ENCODE measurements at regions not wholly inside any gene's neighbourhood (a gene's known extent, or its start where the extent isn't known, plus 50 kb on each side); places are given as distances from the start of the nearest gene placed in this dataset.
A peak's percentile ranks its signal among the peaks of the same experiment; 100 is the strongest.

DNA sequence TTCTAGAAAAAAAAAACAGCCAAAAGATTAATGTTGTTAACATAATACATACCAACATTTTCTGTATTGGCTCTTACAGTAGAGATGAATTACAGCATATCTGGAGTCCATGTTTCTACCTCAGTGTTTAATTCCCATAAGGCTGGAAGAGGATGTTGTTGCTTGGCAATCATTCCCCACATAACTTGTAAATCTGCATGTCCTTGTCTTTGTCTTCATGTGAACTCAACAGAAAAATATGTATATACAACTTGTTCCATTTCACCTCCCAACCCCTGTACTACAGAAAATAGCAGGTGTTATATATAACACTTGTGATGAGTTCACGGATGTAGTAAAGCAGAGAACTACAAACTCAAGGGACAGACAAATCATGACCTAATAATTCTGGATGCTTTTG, 160.9 kb upstream of the SEMA3C start:
- Histone ChIP-seq H3K27ac (ENCODE audit: insufficient read depth, low read length) (no peak overlapping the region), H3K27me3 (ENCODE audit: control insufficient read depth, insufficient read depth, low read length) (no peaks in the 10 kb centered on the region), H3K9me3 (ENCODE audit: control insufficient read depth, insufficient read depth, low read depth, low read length) (no peaks in the 10 kb centered on the region), H3K4me3 (replicated peaks in 1 of 4; ENCODE audit: control extremely low read depth in 1 of 4, insufficient read depth in 1 of 4, low read depth in 3 of 4, low read length in 4 of 4) (no peak overlapping the region), H4K20me1 (ENCODE audit: control insufficient read depth, extremely low read depth, insufficient read depth, low read length) (no peaks in the 10 kb centered on the region), H3K9ac (ENCODE audit: insufficient read depth, low read length) (no peak overlapping the region), H3K36me3 (ENCODE audit: control insufficient read depth, insufficient read depth, low read length) (no peaks in the 10 kb centered on the region), H3K4me1 (ENCODE audit: control insufficient read depth, extremely low read depth, insufficient read depth, low read length) (no peaks in the 10 kb centered on the region), H2AFZ (ENCODE audit: low read length) (no peak overlapping the region), H3K4me2 (ENCODE audit: extremely low read depth, insufficient read depth, low read length) (no peak overlapping the region), H3K79me2 (ENCODE audit: control insufficient read depth, insufficient read depth, low read length) (no peaks in the 10 kb centered on the region)
- DNase-seq (ENCODE audit: low read depth in 2 of 2): peak in 1 of 2 donors; percentile 25
- TF ChIP-seq EZH2 (IDR thresholded peaks at IDR 0.05; ENCODE audit: low read length, missing control alignments): no peak
- no peak for TF ChIP-seq CTCF (conservative IDR thresholded peaks at IDR 0.05 in 1 of 2, IDR thresholded peaks at IDR 0.05 in 1 of 2; ENCODE audit: low read depth in 1 of 2, low read length in 2 of 2)

- Histone ChIP-seq H2AFZ (ENCODE audit: low read length) (no peak overlapping the region), H3K4me2 (ENCODE audit: extremely low read depth, insufficient read depth, low read length) (no peak overlapping the region), H3K9ac (ENCODE audit: insufficient read depth, low read length) (no peak overlapping the region), H3K4me1 (ENCODE audit: control insufficient read depth, extremely low read depth, insufficient read depth, low read length) (no peaks in the 10 kb centered on the region), H4K20me1 (ENCODE audit: control insufficient read depth, extremely low read depth, insufficient read depth, low read length) (no peaks in the 10 kb centered on the region), H3K4me3 (replicated peaks in 1 of 4; ENCODE audit: control extremely low read depth in 1 of 4, insufficient read depth in 1 of 4, low read depth in 3 of 4, low read length in 4 of 4) (no peak overlapping the region), H3K79me2 (ENCODE audit: control insufficient read depth, insufficient read depth, low read length) (no peaks in the 10 kb centered on the region), H3K36me3 (ENCODE audit: control insufficient read depth, insufficient read depth, low read length) (no peaks in the 10 kb centered on the region), H3K27ac (ENCODE audit: insufficient read depth, low read length) (no peak overlapping the region), H3K27me3 (ENCODE audit: control insufficient read depth, insufficient read depth, low read length) (no peaks in the 10 kb centered on the region), H3K9me3 (ENCODE audit: control insufficient read depth, insufficient read depth, low read depth, low read length) (no peaks in the 10 kb centered on the region)
- peak in 1 of 2 donors; percentile 81 for DNase-seq (ENCODE audit: low read depth in 2 of 2)
- TF ChIP-seq EZH2 (IDR thresholded peaks at IDR 0.05; ENCODE audit: low read length, missing control alignments) (no peak), CTCF (conservative IDR thresholded peaks at IDR 0.05 in 1 of 2, IDR thresholded peaks at IDR 0.05 in 1 of 2; ENCODE audit: low read depth in 1 of 2, low read length in 2 of 2) (no peak)
These were observed 156.3 kb upstream of the SEMA3C start for GRCh38 chr7:81075150-81075549.

- Histone ChIP-seq H3K79me2 (ENCODE audit: control insufficient read depth, insufficient read depth, low read length) (no peaks in the 10 kb centered on the region), H3K27me3 (ENCODE audit: control insufficient read depth, insufficient read depth, low read length) (no peaks in the 10 kb centered on the region), H3K9me3 (ENCODE audit: control insufficient read depth, insufficient read depth, low read depth, low read length) (no peaks in the 10 kb centered on the region), H3K27ac (ENCODE audit: insufficient read depth, low read length) (no peak overlapping the region), H3K4me3 (replicated peaks in 1 of 4; ENCODE audit: control extremely low read depth in 1 of 4, insufficient read depth in 1 of 4, low read depth in 3 of 4, low read length in 4 of 4) (no peak overlapping the region), H3K36me3 (ENCODE audit: control insufficient read depth, insufficient read depth, low read length) (no peaks in the 10 kb centered on the region), H2AFZ (ENCODE audit: low read length) (no peak overlapping the region), H3K4me1 (ENCODE audit: control insufficient read depth, extremely low read depth, insufficient read depth, low read length) (no peaks in the 10 kb centered on the region), H3K9ac (ENCODE audit: insufficient read depth, low read length) (no peak overlapping the region), H3K4me2 (ENCODE audit: extremely low read depth, insufficient read depth, low read length) (no peak overlapping the region), H4K20me1 (ENCODE audit: control insufficient read depth, extremely low read depth, insufficient read depth, low read length) (no peaks in the 10 kb centered on the region)
- no peak for DNase-seq (ENCODE audit: low read depth in 2 of 2)
- TF ChIP-seq EZH2 (IDR thresholded peaks at IDR 0.05; ENCODE audit: low read length, missing control alignments): no peak
- TF ChIP-seq CTCF (conservative IDR thresholded peaks at IDR 0.05 in 1 of 2, IDR thresholded peaks at IDR 0.05 in 1 of 2; ENCODE audit: low read depth in 1 of 2, low read length in 2 of 2): no peak
These were observed 155.6 kb upstream of the SEMA3C start for GRCh38 chr7:81074406-81074805.

All from fibroblast of lung (primary cell).